H9 (cell line): ENCODE measurements at regions not wholly inside any gene's neighbourhood (a gene's known extent, or its start where the extent isn't known, plus 50 kb on each side); places are given as distances from the start of the nearest gene placed in this dataset.

Experiments
- DNase-seq: peaks from one replicate; pipeline ENCODE4 v3.0.0-alpha.2; 2017
- H2AFZ ChIP-seq: one replicate; pipeline ENCODE4 v1.6.1; 2013; ENCODE audit warnings: mild to moderate bottlenecking, low read length, control low read depth, moderate library complexity
- H2AK5ac ChIP-seq: 2 replicates; pipeline ENCODE4 v1.6.1; 2013; ENCODE audit warnings: low read length, control low read depth, mixed read lengths; ENCODE audit not compliant: insufficient read length
- H2BK120ac ChIP-seq: one replicate; pipeline ENCODE4 v1.6.1; 2013; ENCODE audit warnings: low read depth, mild to moderate bottlenecking, low read length, control low read depth, inconsistent platforms; ENCODE audit not compliant: poor library complexity, severe bottlenecking
- H2BK12ac ChIP-seq: 2 replicates; pipeline ENCODE4 v1.6.1; 2013; ENCODE audit warnings: low read length, control low read depth, mixed read lengths, low read depth; ENCODE audit not compliant: insufficient read length
- H2BK15ac ChIP-seq: 2 replicates; pipeline ENCODE4 v1.6.1; 2013; ENCODE audit warnings: low read depth, low read length, control low read depth
- H2BK20ac ChIP-seq: one replicate; pipeline ENCODE4 v1.6.1; 2013; ENCODE audit warnings: low read depth, mild to moderate bottlenecking, low read length, control low read depth, inconsistent platforms; ENCODE audit not compliant: poor library complexity, severe bottlenecking
- H2BK5ac ChIP-seq: 2 replicates; pipeline ENCODE4 v1.6.1; 2013; ENCODE audit warnings: low read length, control low read depth, mixed read lengths; ENCODE audit not compliant: insufficient read length
- H3K14ac ChIP-seq: 2 replicates; pipeline ENCODE4 v1.6.1; 2013; ENCODE audit warnings: low read length, control low read depth; ENCODE audit not compliant: insufficient read depth
- H3K18ac ChIP-seq: 2 replicates; pipeline ENCODE4 v1.6.1; 2013; ENCODE audit warnings: low read depth, mild to moderate bottlenecking, mixed read lengths, low read length, control low read depth; ENCODE audit not compliant: insufficient read length
- H3K23ac ChIP-seq: 2 replicates; pipeline ENCODE4 v1.6.1; 2013; ENCODE audit warnings: low read length, control low read depth, mixed read lengths, low read depth; ENCODE audit not compliant: insufficient read length
- H3K23me2 ChIP-seq: 2 replicates; pipeline ENCODE4 v1.6.1; 2013; ENCODE audit warnings: low read depth, mild to moderate bottlenecking, mixed read lengths, low read length, control low read depth; ENCODE audit not compliant: insufficient read length, poor library complexity, severe bottlenecking
- H3K27ac ChIP-seq: 2 replicates; pipeline ENCODE4 v1.5.1; 2013; ENCODE audit warnings: low read length, control low read depth, mixed read lengths, low read depth; ENCODE audit not compliant: insufficient read length
- H3K27me3 ChIP-seq: 2 replicates; pipeline ENCODE4 v1.6.1; 2013; ENCODE audit warnings: low read length, control low read depth, inconsistent platforms; ENCODE audit not compliant: insufficient read depth
- H3K4ac ChIP-seq: 2 replicates; pipeline ENCODE4 v1.6.1; 2013; ENCODE audit warnings: low read depth, mild to moderate bottlenecking, control low read depth, inconsistent platforms, low read length, moderate library complexity
- H3K4me1 ChIP-seq: 2 replicates; pipeline ENCODE4 v1.6.1; 2013; ENCODE audit warnings: low read length, control low read depth, inconsistent platforms; ENCODE audit not compliant: insufficient read depth
- H3K4me2 ChIP-seq: 2 replicates; pipeline ENCODE4 v1.6.1; 2013; ENCODE audit warnings: low read length, control low read depth, mixed read lengths; ENCODE audit not compliant: insufficient read length, insufficient read depth
- H3K56ac ChIP-seq: 2 replicates; pipeline ENCODE4 v1.6.1; 2013; ENCODE audit warnings: low read depth, mild to moderate bottlenecking, mixed read lengths, low read length, control low read depth; ENCODE audit not compliant: insufficient read length
- H3K79me1 ChIP-seq: 2 replicates; pipeline ENCODE4 v1.6.1; 2013; ENCODE audit warnings: low read depth, mild to moderate bottlenecking, moderate library complexity, low read length, control low read depth, inconsistent platforms; ENCODE audit not compliant: insufficient read depth, poor library complexity, severe bottlenecking
- H3K79me2 ChIP-seq: 2 replicates; pipeline ENCODE4 v1.6.1; 2013; ENCODE audit warnings: low read length, control low read depth, inconsistent platforms; ENCODE audit not compliant: insufficient read depth
- H3K9ac ChIP-seq: 2 replicates; pipeline ENCODE4 v1.6.1; 2013; ENCODE audit warnings: low read length, control low read depth, mixed read lengths; ENCODE audit not compliant: insufficient read length; ENCODE audit errors: extremely low read depth
- H3K9me3 ChIP-seq: one replicate; pipeline ENCODE4 v1.6.1; 2013; ENCODE audit warnings: low read depth, low read length, inconsistent platforms; ENCODE audit not compliant: control insufficient read depth
- H3T11ph ChIP-seq: one replicate; pipeline ENCODE4 v1.6.1; 2013; ENCODE audit warnings: mild to moderate bottlenecking, low read length, control low read depth, inconsistent platforms
- H4K20me1 ChIP-seq: one replicate; pipeline ENCODE4 v1.6.1; 2013; ENCODE audit not compliant: control insufficient read depth, insufficient read length, insufficient read depth
- H4K5ac ChIP-seq: 2 replicates; pipeline ENCODE4 v1.6.1; 2013; ENCODE audit warnings: low read depth, mild to moderate bottlenecking, mixed read lengths, low read length, control low read depth; ENCODE audit not compliant: insufficient read length
- H4K8ac ChIP-seq: replicated peaks from 2 replicates; pipeline ENCODE4 v1.6.1; 2013; ENCODE audit warnings: low read length, control low read depth, mixed read lengths, low read depth; ENCODE audit not compliant: insufficient read length
- H4K91ac ChIP-seq: 2 replicates; pipeline ENCODE4 v1.6.1; 2013; ENCODE audit warnings: low read depth, mild to moderate bottlenecking, moderate library complexity, mixed read lengths, low read length, control low read depth; ENCODE audit not compliant: insufficient read length
- H3K27ac Mint-ChIP-seq, 3 experiments: 2 replicates in 2 of 3; 3 replicates in 1 of 3; pipeline ENCODE4 v1.8.0; 2020 to 2021; ENCODE audit warnings: mixed read lengths in 3 of 3, mild to moderate bottlenecking in 1 of 3, moderate library complexity in 1 of 3
- H3K27me3 Mint-ChIP-seq: 2 replicates; pipeline ENCODE4 v1.8.0; 2021; ENCODE audit warnings: low read depth, mild to moderate bottlenecking, moderate library complexity, mixed read lengths
- H3K36me3 Mint-ChIP-seq, 3 experiments: 2 replicates in 2 of 3; 3 replicates in 1 of 3; pipeline ENCODE4 v1.8.0; 2020 to 2021; ENCODE audit warnings: low read depth in 3 of 3, mixed read lengths in 3 of 3; ENCODE audit not compliant: insufficient read depth in 1 of 3
- H3K4me1 Mint-ChIP-seq, 2 experiments: 2 replicates each; pipeline ENCODE4 v1.8.0; 2020; ENCODE audit warnings: mixed read lengths in 2 of 2
- H3K4me3 Mint-ChIP-seq, 2 experiments: 2 replicates in 1 of 2; 3 replicates in 1 of 2; pipeline ENCODE4 v1.8.0; 2020 to 2021; ENCODE audit warnings: mild to moderate bottlenecking in 2 of 2, mixed read lengths in 2 of 2, moderate library complexity in 1 of 2
- H3K9me3 Mint-ChIP-seq, 2 experiments: 2 replicates in 1 of 2; 3 replicates in 1 of 2; pipeline ENCODE4 v1.8.0; 2020; ENCODE audit warnings: mild to moderate bottlenecking in 2 of 2, mixed read lengths in 2 of 2, moderate library complexity in 1 of 2
- CTCF ChIP-seq: fragments of 200-600 bp; sonication (generic); conservative IDR thresholded peaks from 3 replicates; pipeline ENCODE4 v1.8.0; 2021; ENCODE audit warnings: antibody characterized with exemption, mild to moderate bottlenecking
- WGBS: extraction: QIAGEN DNeasy Blood & Tissue Kit; methylation state at CpG from one replicate; pipeline ENCODE4 v1.1.7; 2013; ENCODE audit warnings: missing lambda C conversion rate, low lambda C conversion rate, mixed read lengths; ENCODE audit not compliant: insufficient read length; ENCODE audit errors: extremely low coverage; 5-methylcytosine and 5-hydroxymethylcytosine counted together

GRCh38 chr16:82504836-82505235, 121.9 kb upstream of the CDH13 start:
- Histone ChIP-seq H2BK15ac (no peak overlapping the region), H2BK5ac (no peak overlapping the region), H2AK5ac (no peak overlapping the region), H3K4me2 (no peak overlapping the region), H3K9ac (no peak overlapping the region), H3K23ac (no peak overlapping the region), H3K9me3 (no peaks in the 10 kb centered on the region), H2BK120ac (no peak overlapping the region), H4K8ac (no peak overlapping the region), H3K56ac (no peak overlapping the region), H2AFZ (no peak overlapping the region), H3K79me1 (no peaks in the 10 kb centered on the region), H4K91ac (no peak overlapping the region), H3K4ac (no peak overlapping the region), H4K5ac (no peak overlapping the region), H3K79me2 (no peaks in the 10 kb centered on the region), H2BK12ac (no peak overlapping the region), H3K23me2 (no peaks in the 10 kb centered on the region), H2BK20ac (no peak overlapping the region), H3K27ac (no peak overlapping the region), H3K4me1 (no peaks in the 10 kb centered on the region), H3T11ph (no peak overlapping the region), H3K18ac (no peak overlapping the region), H3K27me3 (no peaks in the 10 kb centered on the region), H4K20me1 (no peaks in the 10 kb centered on the region), H3K14ac (no peak overlapping the region)
- TF ChIP-seq CTCF, result no peak
- H3K27me3 Mint-ChIP-seq, result peaks cover 3% of the 10 kb centered on the region; the same call in 1 of the 2 replicates
- H3K4me1 Mint-ChIP-seq, result no peaks in the 10 kb centered on the region; a peak in 2 of 4 replicates
- 0 out of 7 replicates have a peak, but pooled peaks cover 0 to 2% (median 0%) of the 10 kb centered on the region in 3 experiments for H3K36me3 Mint-ChIP-seq
- whole genome bisulfite sequencing, result no CpG with 5 or more reads among the region's 8 CpGs
- no peak overlapping the region for H3K4me3 Mint-ChIP-seq
- H3K27ac Mint-ChIP-seq, result no peak overlapping the region
- H3K9me3 Mint-ChIP-seq, result peaks cover 7 to 10% of the 10 kb centered on the region in 2 experiments; a peak in 3 of 5 replicates
- DNase-seq, result no peak
